GM23338 (cell line): ENCODE measurements at regions not wholly inside any gene's neighbourhood (a gene's known extent, or its start where the extent isn't known, plus 50 kb on each side); places are given as distances from the start of the nearest gene placed in this dataset.
"Not testable (repeated sequence)": the region's sequence is repeated elsewhere in the genome, so short reads cannot be mapped to it uniquely, and the experiment has no call there.

Experiments
- ATAC-seq: fragments of 200-7000 bp; cut with Tn5 transposase; 3 replicates; pipeline ENCODE4 v1.9.1; 2020
- DNase-seq: peaks from one replicate; pipeline ENCODE4 v3.0.0-alpha.2; 2015; ENCODE audit warnings: low spot score
- H2AFZ ChIP-seq: fragments of 200-600 bp; sonication (generic); 2 replicates; pipeline ENCODE4 v1.8.0; 2016; ENCODE audit warnings: antibody characterized with exemption, mild to moderate bottlenecking, moderate library complexity
- H3F3A ChIP-seq: fragments of 200-600 bp; sonication (generic); replicated peaks from 2 replicates; pipeline ENCODE4 v1.8.0; 2017; ENCODE audit warnings: antibody characterized with exemption, mixed run types, low read depth
- H3K27ac ChIP-seq: fragments of 200-600 bp; sonication (generic); 2 replicates; pipeline ENCODE4 v1.6.1; 2016; ENCODE audit warnings: low read depth
- H3K27me3 ChIP-seq: fragments of 200-600 bp; sonication (generic); 2 replicates; pipeline ENCODE4 v1.8.0; 2016; ENCODE audit warnings: mild to moderate bottlenecking, mixed run types, moderate library complexity; ENCODE audit not compliant: insufficient read depth
- H3K36me3 ChIP-seq: fragments of 200-600 bp; sonication (generic); 2 replicates; pipeline ENCODE4 v1.8.0; 2016; ENCODE audit warnings: mild to moderate bottlenecking; ENCODE audit not compliant: insufficient read depth
- H3K4me1 ChIP-seq: fragments of 200-600 bp; sonication (generic); 2 replicates; pipeline ENCODE4 v1.8.0; 2016; ENCODE audit warnings: mild to moderate bottlenecking, moderate library complexity; ENCODE audit not compliant: insufficient read depth
- H3K4me2 ChIP-seq: fragments of 200-600 bp; sonication (generic); 2 replicates; pipeline ENCODE4 v1.7.1; 2017; ENCODE audit warnings: mixed run types
- H3K4me3 ChIP-seq: fragments of 200-600 bp; sonication (generic); 2 replicates; pipeline ENCODE4 v1.6.1; 2016; ENCODE audit warnings: mixed run types
- H3K79me2 ChIP-seq: fragments of 200-600 bp; sonication (generic); replicated peaks from 2 replicates; pipeline ENCODE4 v1.8.0; 2017; ENCODE audit warnings: mild to moderate bottlenecking; ENCODE audit not compliant: insufficient read depth
- H3K9me2 ChIP-seq: fragments of 200-600 bp; sonication (generic); 2 replicates; pipeline ENCODE4 v1.8.0; 2017; ENCODE audit not compliant: insufficient read depth
- H4K20me1 ChIP-seq: fragments of 200-600 bp; sonication (generic); replicated peaks from 2 replicates; pipeline ENCODE4 v1.8.0; 2017; ENCODE audit warnings: mild to moderate bottlenecking; ENCODE audit not compliant: insufficient read depth
- H3K27ac Mint-ChIP-seq: 2 replicates; pipeline ENCODE4 v1.8.0; 2020; ENCODE audit warnings: inconsistent platforms, mild to moderate bottlenecking, moderate library complexity, mixed read lengths
- H3K27me3 Mint-ChIP-seq: 3 replicates; pipeline ENCODE4 v1.8.0; 2022; ENCODE audit warnings: low read depth, mild to moderate bottlenecking, moderate library complexity, mixed read lengths, inconsistent platforms; ENCODE audit not compliant: insufficient read depth, poor library complexity
- H3K36me3 Mint-ChIP-seq: 3 replicates; pipeline ENCODE4 v1.8.0; 2021; ENCODE audit warnings: low read depth, mild to moderate bottlenecking, inconsistent platforms, moderate library complexity, mixed read lengths
- H3K4me1 Mint-ChIP-seq: 3 replicates; pipeline ENCODE4 v1.8.0; 2020; ENCODE audit warnings: mild to moderate bottlenecking, inconsistent platforms, mixed read lengths
- H3K4me3 Mint-ChIP-seq: 3 replicates; pipeline ENCODE4 v1.8.0; 2021; ENCODE audit warnings: moderate library complexity, mild to moderate bottlenecking, inconsistent platforms, mixed read lengths
- H3K9me3 Mint-ChIP-seq: 3 replicates; pipeline ENCODE4 v1.8.0; 2020; ENCODE audit warnings: moderate library complexity, mild to moderate bottlenecking, inconsistent platforms, mixed read lengths
- ETS1 ChIP-seq: IDR thresholded peaks from 2 replicates; pipeline ENCODE4 v1.6.1; 2016; ENCODE audit warnings: antibody characterized with exemption
- EZH2 ChIP-seq: fragments of 200-600 bp; sonication (generic); IDR thresholded peaks from one replicate; pipeline ENCODE4 v1.8.0; 2017; ENCODE audit warnings: antibody characterized with exemption, mild to moderate bottlenecking, low read depth; ENCODE audit not compliant: unreplicated experiment
- EZH2phosphoT487 ChIP-seq: fragments of 200-600 bp; sonication (generic); IDR thresholded peaks from one replicate; pipeline ENCODE4 v1.8.1; 2018; ENCODE audit warnings: antibody characterized with exemption; ENCODE audit not compliant: unreplicated experiment
- JUNB ChIP-seq: IDR thresholded peaks from one replicate; pipeline ENCODE4 v1.6.1; 2016; ENCODE audit warnings: antibody characterized with exemption; ENCODE audit not compliant: unreplicated experiment
- POLR2AphosphoS5 ChIP-seq: IDR thresholded peaks from 2 replicates; pipeline ENCODE4 v1.6.1; 2016; ENCODE audit warnings: antibody characterized with exemption, low read depth
- ZNF331 ChIP-seq: fragments of 250-450 bp; sonication (Bioruptor Pico); IDR thresholded peaks from 2 replicates; pipeline ENCODE4 v1.5.0; 2020; ENCODE audit warnings: low read depth, mild to moderate bottlenecking, moderate library complexity
- ZNF462 ChIP-seq: fragments of 250-450 bp; sonication (Bioruptor Pico); IDR thresholded peaks from 2 replicates; pipeline ENCODE4 v1.5.0; 2020; ENCODE audit warnings: mild to moderate bottlenecking, moderate library complexity
- TF ChIP-seq, protein P1 (sequence below): IDR thresholded peaks from one replicate; pipeline ENCODE4 v1.6.1; 2018; ENCODE audit warnings: antibody characterized with exemption; ENCODE audit not compliant: unreplicated experiment

GRCh38 chr7:53491051-53491450 lies 455.6 kb downstream of the POM121L12 start (continued):
- TF ChIP-seq ZNF462 (CRISPR knock-in tag) (no peak), EZH2 (no peak), POLR2AphosphoS5 (no peak), JUNB (no peak), ETS1 (no peak), EZH2phosphoT487 (no peak), ZNF331 (CRISPR knock-in tag) (no peak)
- TF ChIP-seq, protein P1, sequence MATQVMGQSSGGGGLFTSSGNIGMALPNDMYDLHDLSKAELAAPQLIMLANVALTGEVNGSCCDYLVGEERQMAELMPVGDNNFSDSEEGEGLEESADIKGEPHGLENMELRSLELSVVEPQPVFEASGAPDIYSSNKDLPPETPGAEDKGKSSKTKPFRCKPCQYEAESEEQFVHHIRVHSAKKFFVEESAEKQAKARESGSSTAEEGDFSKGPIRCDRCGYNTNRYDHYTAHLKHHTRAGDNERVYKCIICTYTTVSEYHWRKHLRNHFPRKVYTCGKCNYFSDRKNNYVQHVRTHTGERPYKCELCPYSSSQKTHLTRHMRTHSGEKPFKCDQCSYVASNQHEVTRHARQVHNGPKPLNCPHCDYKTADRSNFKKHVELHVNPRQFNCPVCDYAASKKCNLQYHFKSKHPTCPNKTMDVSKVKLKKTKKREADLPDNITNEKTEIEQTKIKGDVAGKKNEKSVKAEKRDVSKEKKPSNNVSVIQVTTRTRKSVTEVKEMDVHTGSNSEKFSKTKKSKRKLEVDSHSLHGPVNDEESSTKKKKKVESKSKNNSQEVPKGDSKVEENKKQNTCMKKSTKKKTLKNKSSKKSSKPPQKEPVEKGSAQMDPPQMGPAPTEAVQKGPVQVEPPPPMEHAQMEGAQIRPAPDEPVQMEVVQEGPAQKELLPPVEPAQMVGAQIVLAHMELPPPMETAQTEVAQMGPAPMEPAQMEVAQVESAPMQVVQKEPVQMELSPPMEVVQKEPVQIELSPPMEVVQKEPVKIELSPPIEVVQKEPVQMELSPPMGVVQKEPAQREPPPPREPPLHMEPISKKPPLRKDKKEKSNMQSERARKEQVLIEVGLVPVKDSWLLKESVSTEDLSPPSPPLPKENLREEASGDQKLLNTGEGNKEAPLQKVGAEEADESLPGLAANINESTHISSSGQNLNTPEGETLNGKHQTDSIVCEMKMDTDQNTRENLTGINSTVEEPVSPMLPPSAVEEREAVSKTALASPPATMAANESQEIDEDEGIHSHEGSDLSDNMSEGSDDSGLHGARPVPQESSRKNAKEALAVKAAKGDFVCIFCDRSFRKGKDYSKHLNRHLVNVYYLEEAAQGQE = no peak

DNA sequence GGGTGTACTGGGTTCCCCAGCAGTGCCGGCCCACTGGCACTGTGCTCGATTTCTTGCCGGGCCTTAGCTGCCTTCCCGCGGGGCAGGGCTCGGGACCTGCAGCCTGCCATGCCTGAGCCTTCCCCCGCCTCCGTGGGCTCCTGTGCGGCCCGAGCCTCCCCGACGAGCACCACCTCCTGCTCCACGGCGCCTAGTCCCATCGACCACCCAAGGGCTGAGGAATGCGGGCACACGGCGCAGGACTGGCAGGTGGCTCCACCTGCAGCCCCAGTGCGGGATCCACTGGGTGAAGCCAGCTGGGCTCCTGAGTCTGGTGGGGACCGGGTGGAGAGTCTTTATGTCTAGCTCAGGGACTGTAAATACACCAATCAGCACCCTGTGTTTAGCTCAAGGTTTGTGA lies 459.7 kb downstream of the POM121L12 start:
- H3K36me3 ChIP-seq, H3K36me3 Mint-ChIP-seq, H3K4me2 ChIP-seq, H3K27me3 ChIP-seq, ATAC-seq, H3K79me2 ChIP-seq, H3F3A ChIP-seq, H3K27me3 Mint-ChIP-seq, H4K20me1 ChIP-seq, H3K4me3 ChIP-seq, H3K4me1 ChIP-seq, H2AFZ ChIP-seq, DNase-seq, H3K4me1 Mint-ChIP-seq, H3K27ac Mint-ChIP-seq, H3K4me3 Mint-ChIP-seq, H3K9me2 ChIP-seq, H3K9me3 Mint-ChIP-seq, H3K27ac ChIP-seq: not testable (repeated sequence)
